Upper lobe of left lung (tissue), 4 donors: ENCODE measurements at regions not wholly inside any gene's neighbourhood (a gene's known extent, or its start where the extent isn't known, plus 50 kb on each side); places are given as distances from the start of the nearest gene placed in this dataset.

Experiments
- CTCF ChIP-seq, 6 experiments: fragments of 450-650 bp in 4 of 6; fragments of 200-600 bp in 2 of 6; sonication (generic) in 2 of 6; IDR thresholded peaks; one replicate each; pipeline ENCODE4 v1.5.1; 2016 to 2019; ENCODE audit warnings: antibody characterized with exemption in 6 of 6
- EP300 ChIP-seq, 4 donors: sonication (generic); formaldehyde crosslinking; IDR thresholded peaks; one replicate each; pipeline ENCODE4 v1.5.1; 2017; ENCODE audit warnings: antibody characterized with exemption in 4 of 4, control low read depth in 2 of 4

DNA sequence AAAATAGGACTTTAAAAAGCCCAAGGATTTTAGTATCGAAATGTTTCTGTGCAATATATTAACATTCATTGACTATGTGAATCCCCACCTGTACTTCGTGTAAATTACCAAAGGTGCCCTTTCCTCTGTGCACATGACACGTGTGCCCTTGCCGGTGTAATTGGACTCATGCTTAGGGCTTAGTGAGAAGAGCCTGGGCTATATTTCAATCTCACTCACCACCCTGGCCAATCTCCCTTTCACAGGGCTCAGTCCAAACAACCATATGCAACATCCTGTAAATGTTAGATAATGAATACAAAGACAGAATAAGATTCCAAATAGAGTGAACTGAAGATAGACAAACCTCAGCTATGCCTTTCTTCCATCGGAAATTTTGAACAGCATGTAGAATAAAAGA, 564.3 kb downstream of the USP25 start:
- TF ChIP-seq CTCF (IDR thresholded peaks at IDR 0.05) (no peak), EP300 (IDR thresholded peaks at IDR 0.05) (no peak)
